Cardiac muscle cell (in vitro differentiated cells and primary cell): ENCODE measurements at regions not wholly inside any gene's neighbourhood (a gene's known extent, or its start where the extent isn't known, plus 50 kb on each side); places are given as distances from the start of the nearest gene placed in this dataset.

Experiments used
- DNase-seq, 2 donors: peaks; one replicate each; pipeline versions ENCODE4 v3.0.0 to v3.0.0-alpha.2; 2010 to 2017; ENCODE audit warnings: low read depth in 1 of 2, low spot score in 1 of 2
- H3K27ac ChIP-seq: fragments of 200-600 bp; sonication (generic); 2 replicates; pipeline ENCODE4 v1.5.1; 2016
- H3K27me3 ChIP-seq: fragments of 200-600 bp; sonication (generic); 2 replicates; pipeline ENCODE4 v1.6.0; 2016; ENCODE audit warnings: control low read depth
- H3K36me3 ChIP-seq: fragments of 200-600 bp; sonication (generic); 2 replicates; pipeline ENCODE4 v1.5.1; 2016; ENCODE audit warnings: control low read depth
- H3K4me1 ChIP-seq: fragments of 200-600 bp; sonication (generic); 2 replicates; pipeline ENCODE4 v1.8.1; 2017; ENCODE audit warnings: low read depth, mild to moderate bottlenecking, mixed run types
- H3K4me3 ChIP-seq: fragments of 200-600 bp; sonication (generic); 2 replicates; pipeline ENCODE4 v1.5.1; 2016; ENCODE audit warnings: mild to moderate bottlenecking
- H3K9me3 ChIP-seq: fragments of 200-600 bp; sonication (generic); 2 replicates; pipeline ENCODE4 v1.5.1; 2017; ENCODE audit warnings: low read depth, mild to moderate bottlenecking, control low read depth
- CTCF ChIP-seq: IDR thresholded peaks from 2 replicates; pipeline ENCODE4 v1.5.1; 2012; ENCODE audit warnings: low read depth, mild to moderate bottlenecking, low read length

- Histone ChIP-seq H3K4me3 (no peak overlapping the region), H3K27me3 (no peaks in the 10 kb centered on the region), H3K9me3 (no peaks in the 10 kb centered on the region), H3K27ac (no peak overlapping the region), H3K36me3 (no peaks in the 10 kb centered on the region), H3K4me1 (no peaks in the 10 kb centered on the region)
- DNase-seq = no peak
- TF ChIP-seq CTCF = no peak
Measured at GRCh38 chr4:46594661-46595060, 204.7 kb upstream of the GABRA2 start.

GRCh38 chr4:46586566-46586965, 196.6 kb upstream of the GABRA2 start:
- no peaks in the 10 kb centered on the region for H3K36me3 ChIP-seq
- H3K4me1 ChIP-seq = no peaks in the 10 kb centered on the region
- H3K27ac ChIP-seq = no peak overlapping the region
- no peaks in the 10 kb centered on the region for H3K9me3 ChIP-seq
- no peak for DNase-seq
- no peak for TF ChIP-seq CTCF
- no peak overlapping the region for H3K4me3 ChIP-seq
- no peaks in the 10 kb centered on the region for H3K27me3 ChIP-seq

GRCh38 chr4:46581677-46582076, 191.7 kb upstream of the GABRA2 start:
- H3K36me3 ChIP-seq = no peaks in the 10 kb centered on the region
- H3K27me3 ChIP-seq = no peaks in the 10 kb centered on the region
- H3K4me3 ChIP-seq = no peak overlapping the region
- H3K9me3 ChIP-seq = no peaks in the 10 kb centered on the region
- no peak overlapping the region for H3K27ac ChIP-seq
- H3K4me1 ChIP-seq = no peaks in the 10 kb centered on the region
- DNase-seq = no peak
- no peak for TF ChIP-seq CTCF

GRCh38 chr4:46554760-46555465, 165.0 kb upstream of the GABRA2 start:
- Histone ChIP-seq H3K27ac (no peak overlapping the region), H3K4me1 (no peaks in the 10 kb centered on the region), H3K27me3 (no peaks in the 10 kb centered on the region)

GRCh38 chr4:46550471-46550870, 160.5 kb upstream of the GABRA2 start:
- no peak for TF ChIP-seq CTCF
- H3K9me3 ChIP-seq = no peaks in the 10 kb centered on the region
- H3K4me1 ChIP-seq = no peaks in the 10 kb centered on the region
- no peak overlapping the region for H3K27ac ChIP-seq
- no peak overlapping the region for H3K4me3 ChIP-seq
- H3K27me3 ChIP-seq = no peaks in the 10 kb centered on the region
- no peaks in the 10 kb centered on the region for H3K36me3 ChIP-seq
- no peak for DNase-seq

More at GRCh38 chr4:46554760-46555465, 165.0 kb upstream of the GABRA2 start:
- no peaks in the 10 kb centered on the region for H3K36me3 ChIP-seq
- no peak for DNase-seq
- H3K4me3 ChIP-seq = no peak overlapping the region
- H3K9me3 ChIP-seq = no peaks in the 10 kb centered on the region
- TF ChIP-seq CTCF = no peak
